ENCODE measurements at regions not wholly inside any gene's neighbourhood (a gene's known extent, or its start where the extent isn't known, plus 50 kb on each side); places are given as distances from the start of the nearest gene placed in this dataset.

DNA sequence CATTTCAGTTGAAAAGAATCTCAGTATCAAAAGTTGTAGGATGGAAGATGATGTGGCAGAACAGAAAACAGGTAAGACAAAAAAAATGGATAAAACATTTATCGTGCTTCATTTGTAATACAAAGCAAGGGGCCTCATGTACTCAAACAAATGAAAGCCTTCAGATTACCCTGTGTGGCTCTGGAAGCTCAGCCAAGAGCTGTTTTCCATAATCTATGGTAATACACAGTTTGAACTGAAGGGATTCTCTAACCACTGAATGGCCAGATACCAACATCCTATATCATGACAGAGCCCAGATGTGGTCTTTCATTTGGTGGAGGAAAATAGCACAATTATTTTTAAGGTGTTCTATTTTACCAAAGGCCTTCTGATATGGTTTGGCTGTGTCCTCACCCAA lies 272.1 kb upstream of the RND3 start:
- DNase-seq, result no peak

DNA sequence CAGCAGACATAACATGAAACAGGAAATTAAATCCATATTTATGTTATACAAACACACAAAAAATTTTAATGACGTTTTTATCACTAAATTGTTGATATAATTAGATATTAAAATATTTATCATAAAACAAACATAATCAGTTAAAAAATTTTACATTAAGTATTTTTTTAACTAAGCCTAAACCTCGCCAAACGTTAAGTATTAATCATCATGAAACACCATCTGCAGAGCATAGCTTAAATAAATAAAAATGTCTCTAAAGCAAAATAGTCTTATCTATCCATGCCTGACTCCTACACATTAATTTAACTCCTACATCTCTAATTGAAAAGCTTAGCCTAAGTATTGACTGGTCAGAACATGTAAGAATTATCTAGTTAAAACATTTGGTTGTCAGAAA lies 271.6 kb upstream of the RND3 start:
- no peak for DNase-seq

DNA sequence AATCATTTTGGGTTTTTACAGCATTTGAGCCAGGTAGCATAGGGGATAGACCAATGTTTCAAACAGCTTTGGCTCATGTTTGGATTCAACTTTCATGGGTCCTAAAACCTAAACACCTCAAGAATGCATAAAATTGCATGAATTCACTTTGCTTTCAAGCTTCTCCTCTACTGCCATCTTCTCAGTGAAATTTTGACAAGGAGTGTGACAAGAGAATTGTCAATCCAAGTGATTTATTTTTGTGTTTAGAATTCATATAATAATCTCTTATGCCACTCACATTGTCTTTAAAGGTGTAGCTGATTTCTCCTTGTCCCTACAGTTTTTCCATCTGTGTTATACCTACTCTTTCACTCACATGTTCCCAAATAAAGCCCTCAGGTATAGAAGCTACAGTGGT lies 264.8 kb upstream of the RND3 start:
- DNase-seq, result no peak

DNA sequence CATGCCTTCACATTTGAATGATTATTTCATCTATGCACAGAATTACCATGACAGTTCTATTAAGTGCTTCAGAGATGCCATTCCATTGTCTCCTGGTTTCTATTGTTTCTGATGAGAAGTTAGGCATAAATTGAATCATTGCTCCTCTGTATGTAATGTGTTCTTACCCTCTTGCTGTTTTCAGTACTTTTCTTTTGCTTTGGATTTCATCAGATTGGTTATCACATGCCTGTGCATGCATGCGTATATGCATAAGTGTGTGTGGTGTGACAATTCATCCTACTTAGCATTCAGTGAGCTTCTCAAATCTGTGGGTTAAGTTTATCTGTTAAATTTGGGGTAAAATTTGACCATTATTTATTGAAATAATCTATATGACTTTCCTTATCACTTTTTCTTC lies 263.3 kb upstream of the RND3 start:
- DNase-seq, result no peak

DNA sequence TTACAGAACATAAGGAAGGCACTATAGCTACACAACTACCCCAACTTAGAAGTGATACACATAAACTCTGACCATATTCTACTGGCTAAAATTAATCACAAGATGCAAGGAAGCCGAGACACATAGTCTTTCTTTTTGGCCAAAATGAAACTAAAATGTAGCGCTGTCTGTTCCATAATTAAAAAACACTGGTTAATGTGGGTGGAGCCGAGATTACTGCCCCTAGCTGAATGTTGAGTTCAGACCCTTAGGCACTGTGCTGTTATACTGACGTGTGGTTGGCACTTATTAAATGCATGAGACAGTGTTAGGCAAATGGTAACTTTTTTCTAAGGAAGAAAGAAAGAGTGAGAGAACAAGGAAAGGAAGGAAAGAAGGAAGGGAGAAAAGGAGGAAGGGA lies 254.6 kb upstream of the RND3 start:
- no peak for DNase-seq

DNA sequence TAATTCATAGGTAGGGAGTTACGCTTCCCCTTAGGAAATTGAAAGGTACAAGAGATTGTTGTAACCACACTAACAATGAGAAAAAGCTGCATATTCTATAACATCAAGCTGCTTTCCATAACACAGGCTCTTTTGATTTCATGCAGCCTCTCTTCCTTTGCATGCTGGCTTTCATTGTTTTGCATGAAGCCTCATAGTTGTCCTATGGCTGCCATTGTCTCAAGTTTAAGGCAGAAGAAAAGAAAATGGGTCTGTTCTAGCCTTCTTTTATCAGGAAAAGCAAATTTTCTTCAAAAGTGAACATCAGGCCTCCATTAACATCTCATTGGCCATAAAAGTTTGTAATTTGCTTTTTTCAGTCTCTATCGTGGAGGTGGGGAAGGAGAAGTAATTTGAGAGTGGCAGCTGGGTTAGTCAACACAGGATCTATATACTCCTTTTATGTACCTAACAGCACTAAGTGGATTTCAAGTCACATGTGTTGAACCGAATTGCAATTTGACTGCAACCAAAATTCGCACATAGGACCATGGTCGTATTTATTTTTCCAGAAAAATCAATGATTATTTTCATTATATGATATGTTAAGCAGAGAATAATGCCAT lies 248.5 kb upstream of the RND3 start:
- DNase-seq, result no peak

DNA sequence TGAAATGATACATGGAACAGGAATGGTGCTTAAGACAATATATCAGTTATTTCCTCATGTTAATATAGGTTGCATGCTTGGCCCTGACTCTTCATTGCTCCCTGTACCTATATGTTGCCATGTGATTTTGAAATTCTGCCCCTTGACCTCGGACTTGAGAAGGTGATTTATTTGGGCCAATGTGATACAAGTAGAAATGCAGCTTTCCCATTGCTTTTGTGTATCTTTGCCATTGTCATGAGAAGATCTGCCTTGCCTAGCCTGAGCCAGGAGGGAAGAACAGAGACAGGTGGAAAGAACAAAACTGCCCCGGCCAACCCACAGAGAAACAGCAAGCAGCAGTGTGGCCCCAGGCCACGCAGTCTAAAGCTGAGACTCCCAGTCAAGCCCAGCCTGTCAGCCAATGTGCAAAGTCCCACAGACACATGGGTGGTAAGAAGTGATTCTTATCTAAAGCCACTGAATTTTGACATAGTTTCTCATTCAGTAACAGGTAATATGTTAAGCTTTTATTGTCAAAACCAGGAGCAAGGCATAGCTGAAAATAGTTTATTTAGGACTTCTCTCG lies 245.7 kb upstream of the RND3 start:
- no peak for DNase-seq

DNA sequence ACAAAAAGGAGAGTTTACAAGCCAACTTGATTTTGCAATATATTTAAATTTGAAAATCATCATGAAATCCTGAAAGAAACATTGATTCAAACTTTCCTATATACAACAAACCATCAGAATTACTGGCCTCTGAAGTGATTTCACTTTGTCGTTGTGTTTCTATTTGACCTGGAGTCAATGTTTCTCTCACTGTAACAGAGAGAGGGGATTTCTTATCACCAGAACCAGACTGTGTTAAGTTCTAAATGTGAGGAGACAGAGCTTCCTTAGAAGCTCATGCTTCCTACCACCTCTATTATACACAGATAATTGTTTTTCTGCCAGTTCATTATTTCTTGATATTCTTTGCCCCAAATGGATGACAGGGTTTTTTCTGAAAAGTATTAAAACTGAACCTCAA lies 245.0 kb upstream of the RND3 start:
- no peak for DNase-seq

DNA sequence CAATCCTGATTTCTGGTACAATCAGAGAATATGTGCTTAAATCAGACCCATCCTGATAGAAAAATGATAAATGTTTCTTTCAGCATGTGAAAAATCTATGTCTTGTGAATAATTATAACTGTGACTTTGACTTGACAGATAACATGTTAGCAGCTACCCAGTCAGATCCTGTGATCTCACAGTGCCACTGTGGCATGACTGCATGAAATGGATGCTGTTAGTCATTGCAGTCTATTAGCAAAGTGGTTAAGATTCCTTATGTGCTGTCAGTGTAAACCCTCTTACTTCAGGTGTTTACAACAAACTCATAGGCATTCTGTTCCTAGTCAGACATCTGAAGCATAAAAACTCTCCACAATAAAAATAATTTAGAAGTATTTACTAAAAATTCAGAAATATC lies 244.6 kb upstream of the RND3 start:
- no peak for DNase-seq

DNA sequence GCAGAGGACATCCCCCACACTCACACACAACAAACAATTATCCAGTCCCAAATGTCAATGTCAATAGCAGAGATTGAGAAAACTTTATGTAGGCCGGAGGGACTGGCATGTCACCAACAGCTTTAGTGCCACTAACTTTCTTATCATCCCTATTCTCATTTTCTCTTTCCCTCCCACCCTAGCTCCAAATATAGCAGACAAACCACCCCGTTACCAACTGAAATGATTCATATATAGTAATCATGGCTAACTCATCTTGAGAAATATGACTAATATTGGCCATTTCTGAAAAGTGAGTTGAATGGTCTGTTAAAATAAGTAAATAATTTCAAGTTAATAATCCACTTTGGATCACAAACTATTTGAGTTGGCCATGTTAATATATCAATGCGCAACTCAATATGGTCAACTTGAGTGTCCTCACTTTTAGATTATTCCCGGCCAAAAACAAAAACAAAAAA lies 242.1 kb upstream of the RND3 start:
- no peak for DNase-seq

DNA sequence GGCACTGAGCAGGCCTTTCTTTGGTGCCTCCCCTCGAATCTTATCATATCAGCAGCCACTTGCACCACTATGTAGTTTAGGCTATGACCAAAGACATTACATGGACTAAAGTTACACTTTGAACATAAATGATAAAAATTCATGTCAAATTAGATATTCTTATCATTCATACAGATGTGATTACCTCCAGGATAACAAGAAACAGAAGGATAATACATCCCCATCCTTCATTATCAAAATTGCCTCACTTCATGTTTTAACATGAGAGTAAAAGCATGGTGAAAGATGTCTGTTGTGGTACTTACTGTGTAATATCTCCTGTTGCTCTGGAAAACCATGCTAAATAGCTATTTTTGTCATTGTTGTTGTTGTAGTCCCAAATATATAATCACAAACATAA lies 230.8 kb upstream of the RND3 start:
- no peak for DNase-seq

DNA sequence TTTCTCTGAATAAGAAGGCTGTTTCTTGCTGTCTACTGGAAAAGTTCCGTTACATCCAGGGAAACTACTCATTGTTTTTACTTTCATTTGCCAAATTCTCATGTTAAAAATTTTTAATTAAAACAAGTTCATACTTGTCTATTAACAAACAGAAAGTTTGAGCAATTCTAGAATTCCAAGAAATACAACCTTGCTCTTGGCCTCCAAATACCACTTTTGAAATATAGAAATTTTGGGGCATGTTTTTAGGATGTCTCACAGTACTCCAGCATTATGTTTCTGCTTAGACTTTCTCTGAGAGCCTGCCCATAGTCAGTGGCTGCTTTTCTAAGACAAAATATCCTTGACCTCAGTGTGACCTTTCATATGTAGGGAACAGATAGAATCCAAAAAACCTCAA lies 228.7 kb upstream of the RND3 start:
- DNase-seq, result no peak

DNA sequence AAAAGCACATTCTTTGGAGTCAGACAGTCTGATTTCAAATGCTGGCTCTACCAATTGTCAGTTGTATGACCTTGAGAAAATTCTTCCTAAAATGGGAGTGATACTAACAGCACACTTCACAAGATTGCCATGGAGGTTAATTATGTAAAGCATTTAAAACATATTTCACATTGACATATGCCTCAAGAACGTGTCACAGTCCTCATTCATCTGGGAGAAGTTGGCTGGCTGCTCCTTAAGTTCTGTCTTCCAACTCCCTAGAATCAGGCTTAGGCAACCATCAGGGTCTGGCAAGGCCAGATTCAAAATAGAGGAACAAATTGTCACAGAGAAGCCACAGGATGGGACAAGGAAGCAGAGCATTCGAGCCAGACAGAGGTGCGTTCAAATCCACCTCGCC lies 228.0 kb upstream of the RND3 start:
- DNase-seq, result no peak

DNA sequence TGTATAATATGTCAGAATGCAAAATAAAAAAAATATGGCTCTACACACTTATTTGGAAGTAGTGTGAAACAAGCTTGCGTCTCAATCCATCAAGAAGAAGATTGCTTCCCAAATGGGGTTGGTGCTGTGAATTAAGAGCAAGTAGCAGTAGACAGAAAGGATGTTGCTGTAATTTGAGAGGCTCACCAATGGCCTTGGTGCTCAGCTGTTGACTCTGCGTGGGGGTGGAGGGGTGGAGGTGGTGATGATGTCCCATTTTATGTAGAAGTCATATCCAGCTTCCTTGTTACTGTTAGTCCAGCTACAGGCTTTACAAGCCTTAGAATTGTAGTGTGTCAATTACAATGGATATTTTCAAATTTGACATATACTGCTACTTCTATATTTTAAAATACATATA lies 223.4 kb upstream of the RND3 start:
- DNase-seq, result no peak

DNA sequence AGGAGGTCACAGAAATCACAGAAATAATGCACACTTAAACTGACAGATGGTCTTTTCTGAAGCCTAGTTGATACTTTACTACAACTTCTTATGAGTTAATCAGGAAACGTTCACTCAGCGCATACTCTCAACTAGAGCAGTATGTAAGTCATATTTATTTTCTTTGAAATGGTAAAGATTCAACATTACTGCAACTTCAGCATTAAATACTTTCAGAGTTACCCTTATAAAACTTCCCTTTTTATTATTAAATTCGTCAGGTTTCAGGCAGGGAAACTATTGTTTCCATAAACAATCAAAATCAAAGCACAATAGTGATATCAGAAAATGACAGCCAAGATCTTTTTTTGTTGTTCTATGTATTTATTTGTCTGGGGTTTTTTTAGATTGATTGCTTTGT lies 222.6 kb upstream of the RND3 start:
- no peak for DNase-seq

DNA sequence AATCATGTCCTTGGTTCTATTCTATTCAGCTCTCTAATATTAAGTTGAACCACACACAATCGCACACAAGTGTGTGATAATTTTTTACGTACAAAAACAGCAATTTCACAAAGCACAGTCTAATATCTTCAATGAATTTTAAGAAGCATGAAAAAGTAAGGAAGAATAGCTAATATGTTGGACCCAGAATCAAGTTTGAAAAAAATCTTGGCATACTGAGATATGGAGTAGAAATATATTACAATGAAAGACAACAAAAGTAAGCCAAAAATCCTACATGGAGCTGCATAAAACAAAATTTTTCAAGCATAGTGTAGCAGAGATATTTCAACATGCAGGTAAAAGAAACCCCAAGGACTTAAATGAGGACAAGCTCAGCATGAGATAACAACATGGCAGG lies 219.1 kb upstream of the RND3 start:
- no peak for DNase-seq

DNA sequence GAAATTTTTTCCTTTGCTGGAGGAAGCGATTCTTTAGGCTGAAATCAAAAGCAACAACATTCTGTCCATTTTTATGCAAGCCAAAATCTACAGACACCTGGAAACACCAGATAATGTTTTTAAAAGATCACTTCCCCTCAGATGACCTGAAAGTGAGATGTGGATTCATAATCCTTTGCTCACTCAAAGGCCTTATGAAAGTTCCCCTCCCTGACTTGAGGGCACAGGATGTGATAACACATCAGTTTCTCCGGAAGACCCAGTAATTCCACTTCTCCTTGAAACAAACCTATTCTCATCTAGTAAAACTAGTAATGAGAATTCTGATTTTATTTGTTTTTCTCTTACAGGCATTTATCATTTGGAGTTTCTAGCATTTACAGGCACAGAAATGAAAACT lies 218.3 kb upstream of the RND3 start:
- DNase-seq, result no peak

DNA sequence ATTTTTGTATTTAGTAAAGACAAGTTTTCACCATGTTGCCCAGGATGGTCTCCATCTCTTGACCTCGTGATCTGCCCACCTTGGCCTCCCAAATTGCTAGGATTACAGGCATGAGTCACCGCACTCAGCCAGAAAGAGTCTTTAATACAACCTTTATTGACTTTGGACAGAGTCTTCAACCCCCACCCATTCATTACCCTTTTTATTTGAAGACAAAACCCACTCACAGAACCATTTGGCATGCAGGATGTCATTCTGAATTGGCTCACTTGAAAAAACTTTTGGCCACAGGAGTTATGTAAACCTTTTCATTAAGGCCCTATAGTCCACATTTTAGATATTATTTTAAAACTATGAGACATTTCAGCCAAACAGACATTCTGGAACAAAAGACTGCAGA lies 217.9 kb upstream of the RND3 start:
- no peak for DNase-seq

DNA sequence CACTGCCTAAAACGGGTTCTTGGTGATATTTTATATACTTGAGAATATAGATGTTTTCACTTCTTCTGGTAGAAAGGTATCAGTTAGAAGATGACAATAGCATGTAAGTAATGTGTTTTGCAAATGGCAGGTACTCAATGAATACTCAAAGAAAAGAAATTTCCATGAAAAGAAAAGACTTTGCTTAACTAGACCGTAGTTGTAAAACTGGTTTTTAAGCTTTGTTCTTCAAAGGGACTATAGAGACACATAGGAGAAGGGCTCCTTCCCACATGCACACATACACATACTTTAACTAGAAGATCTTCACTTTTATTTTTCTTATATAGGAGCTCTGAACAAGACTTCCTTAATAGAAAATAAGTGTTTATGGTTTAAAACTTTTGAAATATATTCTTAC lies 215.3 kb upstream of the RND3 start:
- DNase-seq, result no peak

DNA sequence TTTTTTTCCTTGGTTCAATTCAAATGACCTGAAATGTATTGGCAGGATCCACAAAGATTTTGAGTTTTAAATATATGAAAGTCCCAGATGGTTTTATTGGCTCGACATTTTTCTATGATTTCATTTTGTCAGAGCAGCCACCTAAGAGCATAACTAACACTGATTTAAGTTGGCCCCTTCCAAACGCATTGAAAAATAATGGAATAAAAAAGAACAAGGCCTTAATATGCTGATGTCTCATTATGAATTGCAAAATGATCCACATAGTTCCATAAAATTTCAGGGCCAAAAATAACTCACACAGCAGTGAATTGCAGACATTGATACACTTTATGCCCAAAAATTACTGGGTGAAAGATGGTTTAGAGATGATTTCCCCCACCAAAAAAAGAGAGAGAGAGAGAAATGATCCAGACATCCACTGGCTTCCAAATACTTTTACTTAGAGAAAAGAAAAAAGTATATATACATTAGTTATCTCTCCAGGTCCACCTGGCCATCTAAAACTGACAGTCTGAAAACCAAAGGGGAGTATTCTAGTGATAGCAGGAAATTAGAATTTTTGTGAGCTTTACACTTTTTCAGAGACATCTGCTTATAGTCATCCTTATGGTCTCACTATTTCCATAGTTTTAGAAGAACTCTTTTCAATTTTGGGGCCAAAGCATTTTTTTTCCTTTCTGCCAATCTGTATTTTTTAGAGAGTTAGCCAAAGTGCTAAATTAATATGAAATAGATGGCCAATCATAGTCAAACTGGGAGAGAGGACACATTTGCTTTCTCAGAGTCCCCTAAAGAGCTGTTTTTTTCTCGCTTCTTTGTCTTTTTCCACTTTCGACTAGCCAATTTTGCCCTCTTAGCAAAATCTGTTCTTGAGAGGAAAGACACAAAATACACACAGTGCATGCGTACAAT lies 213.5 kb upstream of the RND3 start:
- DNase-seq, result no peak

DNA sequence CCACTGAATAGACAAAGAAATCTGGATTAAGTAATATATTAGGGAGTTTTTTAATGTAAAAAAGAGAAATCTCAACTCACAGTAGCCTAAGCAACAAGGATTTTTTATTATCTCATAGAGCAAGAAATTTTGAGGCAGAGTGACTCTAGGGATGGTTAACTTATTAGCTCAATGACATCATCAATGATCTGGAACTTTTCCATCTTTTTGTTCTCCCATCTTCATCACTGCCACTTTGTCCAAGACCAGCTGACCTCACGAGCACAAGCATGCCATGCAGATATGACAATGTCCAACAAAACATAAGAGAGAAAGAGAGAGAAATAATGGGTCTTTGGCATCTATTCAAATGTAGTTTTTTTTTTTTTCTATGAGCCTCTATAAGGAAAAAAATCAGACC lies 211.8 kb upstream of the RND3 start:
- DNase-seq, result no peak

DNA sequence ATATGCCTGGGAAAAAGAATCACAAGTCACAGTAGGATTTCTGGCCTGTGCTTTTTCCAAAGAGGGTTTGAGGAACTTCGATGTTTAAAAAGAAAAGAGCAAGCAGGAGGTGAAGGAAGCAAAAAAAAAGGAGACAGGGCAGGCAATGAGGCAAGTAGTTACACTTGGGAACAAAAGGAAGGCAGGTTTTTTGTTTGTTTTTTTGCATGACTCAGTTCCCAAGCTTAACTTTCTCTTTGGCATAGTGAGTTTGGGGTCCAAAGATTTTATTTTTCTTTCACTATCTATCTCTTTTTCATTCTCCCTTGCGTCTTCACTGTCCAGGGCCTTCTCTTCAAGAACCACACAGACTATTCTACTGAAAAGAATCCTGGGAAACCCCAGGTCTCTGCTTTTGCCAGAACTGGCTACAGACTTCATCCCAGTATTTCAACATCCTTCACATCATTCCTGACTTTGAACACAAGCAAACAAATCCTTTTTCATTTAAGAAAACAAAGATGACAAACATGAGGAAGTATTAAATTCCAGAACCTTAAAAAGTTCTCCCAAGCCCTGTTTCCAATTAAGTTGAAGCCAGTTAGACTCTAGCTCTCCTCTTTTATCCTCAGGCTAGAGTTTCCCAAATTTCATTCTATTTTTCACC lies 210.7 kb upstream of the RND3 start:
- no peak for DNase-seq

DNA sequence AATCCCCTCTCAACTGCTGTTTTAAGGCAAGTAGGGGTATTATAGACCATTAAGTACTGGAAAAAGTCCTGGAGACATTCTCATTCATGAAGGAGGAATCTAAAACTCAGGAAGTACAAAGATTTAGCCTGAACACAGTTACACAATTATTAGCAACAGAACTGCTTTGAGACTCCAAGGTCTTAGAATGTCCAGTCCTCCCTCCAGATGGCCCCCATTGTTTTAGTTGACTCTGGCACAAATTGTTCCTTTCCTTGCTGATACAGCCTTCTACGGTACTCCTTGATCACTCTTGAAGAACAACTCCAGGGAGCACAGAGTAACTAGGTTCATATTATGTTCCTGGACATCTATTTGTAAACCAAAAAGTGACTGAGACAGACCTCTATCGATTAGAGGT lies 210.1 kb upstream of the RND3 start:
- DNase-seq, result no peak

All from activated CD4-positive, alpha-beta T cell treated with anti-CD3 and anti-CD28 coated beads, Interleukin-2, amount 50 U/mL, for 4 hours (primary cell).